ENCODE measurements at regions not wholly inside any gene's neighbourhood (a gene's known extent, or its start where the extent isn't known, plus 50 kb on each side); places are given as distances from the start of the nearest gene placed in this dataset.

GRCh38 chr6:22401206-22401605, 104.4 kb upstream of the PRL start:
- DNase-seq = no peak

- DNase-seq = no peak
Observed at GRCh38 chr6:22401932-22402331, 105.1 kb upstream of the PRL start.

- no peak for DNase-seq
Observed at GRCh38 chr6:22409486-22409885, 112.7 kb upstream of the PRL start.

GRCh38 chr6:22411376-22412105, 114.7 kb upstream of the PRL start:
- DNase-seq = no peak

GRCh38 chr6:22412994-22413393, 116.2 kb upstream of the PRL start:
- no peak for DNase-seq

- DNase-seq = no peak
Observed at GRCh38 chr6:22413681-22414311, 117.0 kb upstream of the PRL start.

- DNase-seq = no peak
Observed at GRCh38 chr6:22418714-22419113, 121.9 kb upstream of the PRL start.

- DNase-seq = no peak
Observed at GRCh38 chr6:22421198-22421597, 124.4 kb upstream of the PRL start.

GRCh38 chr6:22424196-22424595, 127.4 kb upstream of the PRL start:
- DNase-seq = no peak

GRCh38 chr6:22432060-22432459, 135.2 kb upstream of the PRL start:
- peak; percentile 22 for DNase-seq

GRCh38 chr6:22433745-22434144, 135.6 kb upstream of the HDGFL1 start:
- DNase-seq = no peak

- DNase-seq = no peak
Observed at GRCh38 chr6:22435151-22435550, 134.2 kb upstream of the HDGFL1 start.

GRCh38 chr6:22436134-22436533, 133.2 kb upstream of the HDGFL1 start:
- DNase-seq = no peak

GRCh38 chr6:22437665-22438064, 131.7 kb upstream of the HDGFL1 start:
- DNase-seq = no peak

GRCh38 chr6:22442826-22443225, 126.5 kb upstream of the HDGFL1 start:
- DNase-seq = no peak

GRCh38 chr6:22444330-22444729, 125.0 kb upstream of the HDGFL1 start:
- DNase-seq = no peak

- DNase-seq = no peak
Observed at GRCh38 chr6:22445946-22446345, 123.4 kb upstream of the HDGFL1 start.

- DNase-seq = peak; percentile 36
Observed at GRCh38 chr6:22447249-22448196, 121.8 kb upstream of the HDGFL1 start.

GRCh38 chr6:22448291-22448711, 121.1 kb upstream of the HDGFL1 start:
- peak; percentile 73 for DNase-seq

GRCh38 chr6:22451962-22452361, 117.4 kb upstream of the HDGFL1 start:
- no peak for DNase-seq

GRCh38 chr6:22455378-22455777, 114.0 kb upstream of the HDGFL1 start:
- DNase-seq = no peak

- no peak for DNase-seq
Observed at GRCh38 chr6:22457996-22458395, 111.4 kb upstream of the HDGFL1 start.
